ENCODE measurements at regions not wholly inside any gene's neighbourhood (a gene's known extent, or its start where the extent isn't known, plus 50 kb on each side); places are given as distances from the start of the nearest gene placed in this dataset.
"Not testable (repeated sequence)": the region's sequence is repeated elsewhere in the genome, so short reads cannot be mapped to it uniquely, and the experiment has no call there.

GRCh38 chr9:109975574-109976295 lies 195.7 kb downstream of the PALM2AKAP2 start:
- DNase-seq (ENCODE audit: low read depth): peak; percentile 39

- DNase-seq (ENCODE audit: low read depth): no peak
These were observed 196.3 kb downstream of the PALM2AKAP2 start for GRCh38 chr9:109976303-109976702.

GRCh38 chr9:109977521-109977920 lies 197.5 kb downstream of the PALM2AKAP2 start:
- DNase-seq (ENCODE audit: low read depth): no peak

GRCh38 chr9:109981091-109981490 lies 201.1 kb downstream of the PALM2AKAP2 start:
- DNase-seq (ENCODE audit: low read depth): no peak

GRCh38 chr9:109986521-109986991 lies 206.6 kb downstream of the PALM2AKAP2 start:
- peak; percentile 89 for DNase-seq (ENCODE audit: low read depth)

GRCh38 chr9:109989296-109989695 lies 209.3 kb downstream of the PALM2AKAP2 start:
- DNase-seq (ENCODE audit: low read depth): peak; percentile 42

- DNase-seq (ENCODE audit: low read depth): no peak
These were observed 210.5 kb downstream of the PALM2AKAP2 start for GRCh38 chr9:109990541-109990940.

- DNase-seq (ENCODE audit: low read depth): no peak
These were observed 212.3 kb downstream of the PALM2AKAP2 start for GRCh38 chr9:109992293-109992692.

GRCh38 chr9:109993250-109993978 lies 213.4 kb downstream of the PALM2AKAP2 start:
- no peak for DNase-seq (ENCODE audit: low read depth)

- DNase-seq (ENCODE audit: low read depth): no peak
These were observed 213.8 kb downstream of the C9orf152 start for GRCh38 chr9:109994141-109994540.

- no peak for DNase-seq (ENCODE audit: low read depth)
These were observed 210.9 kb downstream of the C9orf152 start for GRCh38 chr9:109996936-109997580.

- no peak for DNase-seq (ENCODE audit: low read depth)
These were observed 210.3 kb downstream of the C9orf152 start for GRCh38 chr9:109997682-109998081.

GRCh38 chr9:110005521-110005920 lies 202.4 kb downstream of the C9orf152 start:
- DNase-seq (ENCODE audit: low read depth): not testable (repeated sequence)

- no peak for DNase-seq (ENCODE audit: low read depth)
These were observed 201.3 kb downstream of the C9orf152 start for GRCh38 chr9:110006657-110007056.

- no peak for DNase-seq (ENCODE audit: low read depth)
These were observed 200.3 kb downstream of the C9orf152 start for GRCh38 chr9:110007477-110008270.

GRCh38 chr9:110008663-110009062 lies 199.3 kb downstream of the C9orf152 start:
- DNase-seq (ENCODE audit: low read depth): no peak

GRCh38 chr9:110011628-110012320 lies 196.2 kb downstream of the C9orf152 start:
- DNase-seq (ENCODE audit: low read depth): no peak

GRCh38 chr9:110013064-110013463 lies 194.9 kb downstream of the C9orf152 start:
- DNase-seq (ENCODE audit: low read depth): no peak

GRCh38 chr9:110015759-110016158 lies 192.2 kb downstream of the C9orf152 start:
- peak; percentile 87 for DNase-seq (ENCODE audit: low read depth)

- DNase-seq (ENCODE audit: low read depth): peak; percentile 71
These were observed 191.6 kb downstream of the C9orf152 start for GRCh38 chr9:110016340-110016739.

- DNase-seq (ENCODE audit: low read depth): peak; percentile 49
These were observed 187.7 kb downstream of the C9orf152 start for GRCh38 chr9:110020216-110020615.
